ENCODE measurements at regions not wholly inside any gene's neighbourhood (a gene's known extent, or its start where the extent isn't known, plus 50 kb on each side); places are given as distances from the start of the nearest gene placed in this dataset.
A peak's percentile ranks its signal among the peaks of the same experiment; 100 is the strongest.
"Not testable (repeated sequence)": the region's sequence is repeated elsewhere in the genome, so short reads cannot be mapped to it uniquely, and the experiment has no call there.

- DNase-seq, result peak in 13 of 51 donors; percentile 2 to 46 (median 20)
Measured at GRCh38 chr9:73095425-73095824, 56.2 kb upstream of the ANXA1 start.

GRCh38 chr9:73093740-73094379, 57.8 kb upstream of the ANXA1 start:
- no peak for DNase-seq

- no peak for DNase-seq
Measured at GRCh38 chr9:73093016-73093739, 58.5 kb upstream of the ANXA1 start.

- DNase-seq, result no peak
Measured at GRCh38 chr9:73091909-73092308, 59.8 kb upstream of the ANXA1 start.

GRCh38 chr9:73090214-73090613, 61.5 kb upstream of the ANXA1 start:
- no peak for DNase-seq

- DNase-seq, result no peak
Measured at GRCh38 chr9:73089304-73089985, 62.2 kb upstream of the ANXA1 start.

- not testable (repeated sequence) for DNase-seq
Measured at GRCh38 chr9:73087876-73088275, 63.8 kb upstream of the ANXA1 start.

GRCh38 chr9:73083519-73083918, 68.1 kb upstream of the ANXA1 start:
- DNase-seq, result no peak

DNA sequence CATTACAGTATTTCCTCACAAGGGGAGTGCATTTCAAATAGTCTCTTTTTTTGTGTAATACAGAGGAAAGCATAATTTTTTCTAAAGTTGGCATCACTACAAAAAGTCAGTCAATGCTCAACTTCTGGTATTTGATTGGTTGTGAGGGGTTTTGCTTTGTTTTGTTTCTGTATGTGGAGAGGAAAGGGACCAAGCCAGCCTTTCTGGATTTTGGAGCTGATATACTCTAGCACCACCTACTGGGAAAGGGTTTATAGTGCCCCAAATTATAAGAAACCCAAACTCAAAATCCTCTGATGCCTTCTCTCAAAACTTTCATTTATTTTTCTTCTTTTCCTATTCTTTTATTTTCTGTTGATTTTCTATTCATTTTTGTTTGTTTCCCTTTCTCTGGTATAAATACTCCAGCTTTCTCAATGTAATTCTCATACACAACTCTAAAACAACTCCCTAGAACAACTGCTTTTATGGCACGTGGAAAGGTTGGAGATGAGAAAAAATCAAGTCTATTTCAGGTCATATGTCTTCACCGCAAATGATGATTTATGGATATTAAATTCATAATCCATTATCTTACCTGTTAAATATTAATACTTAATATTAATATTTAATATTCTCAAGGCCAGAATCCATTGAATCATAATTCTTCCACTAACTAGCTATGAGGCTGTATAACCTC, 69.5 kb upstream of the ANXA1 start:
- DNase-seq, result peak in 3 of 51 donors; percentile 2 to 32 (median 13)

GRCh38 chr9:73080110-73080694, 71.5 kb upstream of the ANXA1 start:
- peak in 1 of 51 donors; percentile 10 for DNase-seq

- no peak for DNase-seq
Measured at GRCh38 chr9:73079326-73079725, 72.3 kb upstream of the ANXA1 start.

- no peak for DNase-seq
Measured at GRCh38 chr9:73077625-73078030, 74.0 kb upstream of the ANXA1 start.

GRCh38 chr9:73076970-73077369, 74.7 kb upstream of the ANXA1 start:
- DNase-seq, result no peak

- DNase-seq, result no peak
Measured at GRCh38 chr9:73074176-73074708, 77.4 kb upstream of the ANXA1 start.

- DNase-seq, result no peak
Measured at GRCh38 chr9:73073337-73074175, 78.1 kb upstream of the ANXA1 start.

DNA sequence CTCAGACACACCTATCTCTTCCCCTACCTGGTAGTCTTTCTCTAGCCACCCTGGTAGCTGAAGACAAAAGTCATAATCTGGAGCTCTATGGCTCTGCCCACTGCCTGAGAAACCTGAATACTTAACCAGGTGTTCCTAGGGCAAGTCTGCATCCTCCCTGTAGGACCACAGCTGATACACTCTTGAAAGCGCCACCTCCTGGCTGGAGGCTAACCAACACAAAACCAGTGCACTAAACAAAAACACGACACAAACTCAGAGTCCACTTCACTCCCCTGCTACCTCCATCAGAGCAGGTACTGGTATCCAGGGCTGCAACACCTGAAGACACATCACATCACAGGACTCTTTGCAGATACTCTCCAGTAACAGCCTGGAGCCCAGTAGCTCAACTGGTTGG, 84.6 kb upstream of the ANXA1 start:
- DNase-seq, result no peak

GRCh38 chr9:73065439-73065838, 86.2 kb upstream of the ANXA1 start:
- peak in 21 of 51 donors; percentile 3 to 62 (median 23) for DNase-seq

GRCh38 chr9:73064315-73064714, 87.3 kb upstream of the ANXA1 start:
- no peak for DNase-seq

DNA sequence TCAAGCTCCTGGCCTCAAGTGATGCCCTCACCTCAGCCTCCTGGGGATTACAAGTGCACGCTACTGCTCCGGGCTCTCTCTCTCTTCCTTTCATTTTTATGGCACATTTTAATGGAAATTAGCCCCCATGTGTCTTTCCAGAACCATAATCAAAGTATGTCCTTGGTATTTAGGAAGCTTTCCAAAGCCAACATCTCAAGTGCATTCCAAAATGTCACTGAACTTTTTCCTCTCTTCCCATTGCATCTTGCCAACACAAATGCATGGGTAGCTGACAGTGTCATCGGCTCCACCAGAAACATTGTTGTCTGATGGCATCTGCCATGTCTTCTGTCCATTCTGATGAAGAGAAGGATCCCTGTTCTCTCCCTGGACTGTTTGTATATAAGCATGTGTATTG, 90.5 kb upstream of the ANXA1 start:
- DNase-seq, result no peak

DNA sequence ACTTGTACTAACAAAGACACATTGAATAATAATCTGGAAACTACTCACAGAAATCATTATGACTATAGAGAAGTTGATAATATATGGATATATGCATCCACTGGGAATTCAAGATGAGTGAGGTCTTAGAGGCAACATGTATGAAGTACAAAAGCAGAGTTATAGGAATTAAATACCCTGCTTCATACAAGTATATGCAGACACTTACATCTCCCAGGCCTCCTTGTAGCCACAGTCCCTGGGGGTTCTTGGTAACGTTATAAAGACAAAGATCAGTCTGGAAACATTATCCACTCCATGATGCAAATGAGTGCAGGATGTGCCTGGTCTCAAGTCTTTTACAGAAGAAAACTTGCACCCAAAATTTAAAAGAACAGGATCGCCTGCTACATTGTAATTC, 92.4 kb upstream of the ANXA1 start:
- DNase-seq, result no peak

Data from hypothalamus (tissue), 51 donors.